Thyroid gland (tissue), 4 donors: ENCODE measurements at regions not wholly inside any gene's neighbourhood (a gene's known extent, or its start where the extent isn't known, plus 50 kb on each side); places are given as distances from the start of the nearest gene placed in this dataset.
A peak's percentile ranks its signal among the peaks of the same experiment; 100 is the strongest.

Experiments used
- DNase-seq, 2 donors: peaks; one replicate each; pipeline ENCODE4 v3.0.0-alpha.2; 2019
- H3K27ac ChIP-seq, 3 donors: fragments of 200-600 bp; sonication (generic); 1 replicate in 2 of 3; 2 replicates in 1 of 3; pipeline ENCODE4 v1.5.1; 2016 to 2019; ENCODE audit warnings: mild to moderate bottlenecking in 1 of 3, moderate library complexity in 1 of 3
- H3K27me3 ChIP-seq: fragments of 200-600 bp; sonication (generic); one replicate; pipeline ENCODE4 v1.5.1; 2019
- H3K36me3 ChIP-seq, 2 donors: fragments of 200-600 bp; sonication (generic); one replicate each; pipeline ENCODE4 v1.5.1; 2016 to 2019
- H3K4me1 ChIP-seq, 2 donors: fragments of 200-600 bp; sonication (generic); one replicate each; pipeline ENCODE4 v1.5.1; 2017 to 2019
- H3K4me3 ChIP-seq, 3 donors: fragments of 200-600 bp; sonication (generic); replicated peaks in 1 of 3; 1 replicate in 2 of 3; 2 replicates in 1 of 3; pipeline ENCODE4 v1.5.1; 2016; ENCODE audit warnings: mild to moderate bottlenecking in 1 of 3
- H3K9me3 ChIP-seq: fragments of 200-600 bp; sonication (generic); one replicate; pipeline ENCODE4 v1.5.1; 2017
- POLR2A ChIP-seq, 2 donors: fragments of 450-650 bp; IDR thresholded peaks; one replicate each; pipeline ENCODE4 v1.6.1; 2017; ENCODE audit warnings: antibody characterized with exemption in 2 of 2, mild to moderate bottlenecking in 2 of 2, moderate library complexity in 1 of 2
- WGBS, 2 donors: methylation state at CpG; one replicate each; pipeline ENCODE4 v1.1.5; 2017; 5-methylcytosine and 5-hydroxymethylcytosine counted together
- intact Hi-C: fragments of 100-400 bp; cut with DNase I; formaldehyde crosslinking; loops from one replicate; pipeline ENCODE4 v1.15.1; 2023
- TF ChIP-seq, protein P1 (sequence below), 6 experiments: fragments of 200-600 bp in 3 of 6; fragments of 450-650 bp in 3 of 6; sonication (generic) in 3 of 6; IDR thresholded peaks; one replicate each; pipeline ENCODE4 v1.5.1; 2016 to 2019; ENCODE audit warnings: antibody characterized with exemption in 6 of 6, mild to moderate bottlenecking in 2 of 6, inconsistent platforms in 1 of 6, moderate library complexity in 1 of 6

DNA sequence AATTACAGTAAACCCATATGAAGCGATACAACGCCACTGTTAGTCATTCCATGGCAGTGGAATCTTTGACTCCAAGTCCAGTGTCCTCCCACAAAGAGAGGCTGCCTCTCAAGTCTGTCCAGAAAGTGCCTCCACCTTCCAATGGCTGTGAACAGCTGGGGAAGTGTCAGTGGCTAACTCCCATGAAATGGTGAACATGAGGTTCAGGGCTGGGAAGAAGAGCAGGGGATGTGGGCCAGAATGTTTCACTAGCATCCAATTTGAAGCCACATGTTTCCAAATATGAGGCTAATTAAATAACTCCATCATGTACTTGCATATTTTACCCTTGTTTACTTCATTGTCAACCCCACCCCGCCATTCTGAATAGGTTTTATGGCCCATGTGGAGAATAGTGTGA is 53.1 kb upstream of the CHST15 start:
- H3K27ac ChIP-seq, result no peak overlapping the region
- no peak for DNase-seq
- no peak for TF ChIP-seq POLR2A (IDR thresholded peaks at IDR 0.05)
- TF ChIP-seq, protein P1, sequence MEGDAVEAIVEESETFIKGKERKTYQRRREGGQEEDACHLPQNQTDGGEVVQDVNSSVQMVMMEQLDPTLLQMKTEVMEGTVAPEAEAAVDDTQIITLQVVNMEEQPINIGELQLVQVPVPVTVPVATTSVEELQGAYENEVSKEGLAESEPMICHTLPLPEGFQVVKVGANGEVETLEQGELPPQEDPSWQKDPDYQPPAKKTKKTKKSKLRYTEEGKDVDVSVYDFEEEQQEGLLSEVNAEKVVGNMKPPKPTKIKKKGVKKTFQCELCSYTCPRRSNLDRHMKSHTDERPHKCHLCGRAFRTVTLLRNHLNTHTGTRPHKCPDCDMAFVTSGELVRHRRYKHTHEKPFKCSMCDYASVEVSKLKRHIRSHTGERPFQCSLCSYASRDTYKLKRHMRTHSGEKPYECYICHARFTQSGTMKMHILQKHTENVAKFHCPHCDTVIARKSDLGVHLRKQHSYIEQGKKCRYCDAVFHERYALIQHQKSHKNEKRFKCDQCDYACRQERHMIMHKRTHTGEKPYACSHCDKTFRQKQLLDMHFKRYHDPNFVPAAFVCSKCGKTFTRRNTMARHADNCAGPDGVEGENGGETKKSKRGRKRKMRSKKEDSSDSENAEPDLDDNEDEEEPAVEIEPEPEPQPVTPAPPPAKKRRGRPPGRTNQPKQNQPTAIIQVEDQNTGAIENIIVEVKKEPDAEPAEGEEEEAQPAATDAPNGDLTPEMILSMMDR (IDR thresholded peaks at IDR 0.05), result no peak
- intact Hi-C loops, result no loop called here
- WGBS, 2 donors, result 89 to 90% methylated on average over 3 of the region's 3 CpGs
- no peaks in the 10 kb centered on the region for H3K27me3 ChIP-seq
- H3K36me3 ChIP-seq, result no peaks in the 10 kb centered on the region
- H3K4me1 ChIP-seq, result peaks cover under 1 to 10% of the 10 kb centered on the region in 2 donors
- H3K9me3 ChIP-seq, result no peaks in the 10 kb centered on the region
- H3K4me3 ChIP-seq, result no peak overlapping the region

DNA sequence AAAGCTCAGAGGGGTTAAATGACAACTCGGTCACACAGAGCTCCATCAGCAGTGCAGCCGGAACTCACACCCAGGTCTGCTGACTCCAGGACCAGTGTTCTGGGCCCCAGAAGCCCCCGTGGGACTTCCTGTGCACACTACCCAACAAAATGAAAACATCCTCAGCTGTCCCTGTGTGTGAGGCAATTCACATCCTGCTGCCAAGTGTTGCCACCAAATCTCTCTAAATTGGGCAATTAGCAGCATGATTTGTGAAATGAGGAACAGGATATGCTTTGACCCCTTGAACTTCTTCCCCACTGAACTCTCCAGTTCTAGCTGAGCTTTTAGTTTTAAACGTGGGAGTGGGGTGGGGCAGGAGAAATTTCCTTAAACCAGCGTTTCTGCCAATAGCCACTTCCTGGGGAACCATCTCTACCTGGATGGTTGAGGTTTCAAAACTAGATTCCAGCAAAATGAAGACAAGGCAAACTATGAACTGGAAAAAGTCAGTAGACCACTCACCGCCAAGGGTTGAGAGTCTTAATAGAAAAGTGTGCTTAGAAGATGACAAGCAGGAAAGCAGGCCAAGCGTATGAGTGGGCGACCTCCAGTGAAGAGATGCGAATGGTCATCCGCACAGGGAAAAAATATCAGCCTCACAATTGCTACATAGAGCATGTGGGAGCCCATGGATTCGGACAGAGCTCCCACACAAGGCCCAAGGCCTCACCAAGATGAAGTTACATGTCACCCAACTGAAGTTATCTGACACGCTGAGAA is 51.9 kb upstream of the CHST15 start:
- peak overlapping the region in 1 of 3 donors; percentile 8 for H3K27ac ChIP-seq
- WGBS, 2 donors, result 76 to 78% methylated on average over 10 to 12 of the region's 12 CpGs
- TF ChIP-seq, protein P1 (IDR thresholded peaks at IDR 0.05), result no peak
- TF ChIP-seq POLR2A (IDR thresholded peaks at IDR 0.05), result no peak
- H3K4me1 ChIP-seq, result peaks cover 0 to 8% of the 10 kb centered on the region in 2 donors
- H3K9me3 ChIP-seq, result no peaks in the 10 kb centered on the region
- DNase-seq, result peak; percentile 30 to 45
- no peak overlapping the region for H3K4me3 ChIP-seq
- no peaks in the 10 kb centered on the region for H3K36me3 ChIP-seq
- intact Hi-C loops, result no loop called here
- no peaks in the 10 kb centered on the region for H3K27me3 ChIP-seq

- H3K4me1 ChIP-seq, result peaks cover 0 to 8% of the 10 kb centered on the region in 2 donors
- peak overlapping the region in 1 of 3 donors; percentile 8 for H3K27ac ChIP-seq
- 70 to 89% methylated on average over 7 to 9 of the region's 9 CpGs for WGBS, 2 donors
- no peaks in the 10 kb centered on the region for H3K9me3 ChIP-seq
- no peaks in the 10 kb centered on the region for H3K36me3 ChIP-seq
- no peak for DNase-seq
- no peaks in the 10 kb centered on the region for H3K27me3 ChIP-seq
- TF ChIP-seq, protein P1 (IDR thresholded peaks at IDR 0.05), result no peak
- no peak for TF ChIP-seq POLR2A (IDR thresholded peaks at IDR 0.05)
- H3K4me3 ChIP-seq, result no peak overlapping the region
- intact Hi-C loops, result no loop called here
These were observed 51.1 kb upstream of the CHST15 start for GRCh38 chr10:124144536-124144935.

DNA sequence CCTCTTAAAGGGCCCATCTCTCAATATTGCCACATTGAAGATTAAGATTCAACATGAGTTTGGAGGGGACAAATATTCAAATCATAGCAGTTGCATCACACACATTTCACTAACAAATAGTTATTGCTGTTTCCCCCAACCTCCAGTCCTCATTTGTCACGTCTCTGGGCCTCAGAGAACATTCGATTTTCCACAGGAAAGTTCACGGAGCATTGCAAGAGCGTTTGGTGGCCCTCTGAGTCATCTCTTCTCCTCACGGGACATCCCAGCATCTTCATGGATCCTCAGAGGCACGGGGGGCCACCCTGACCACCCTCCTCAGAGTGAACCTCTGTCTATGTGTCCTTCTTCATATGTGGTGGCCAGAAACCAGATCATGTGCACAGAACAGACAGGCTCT is 50.3 kb upstream of the CHST15 start:
- Histone ChIP-seq H3K9me3 (no peaks in the 10 kb centered on the region), H3K36me3 (no peaks in the 10 kb centered on the region), H3K27ac (no peak overlapping the region), H3K27me3 (no peaks in the 10 kb centered on the region), H3K4me1 (peaks cover 0 to 8% of the 10 kb centered on the region in 2 donors), H3K4me3 (no peak overlapping the region)
- WGBS, 2 donors, result 85 to 95% methylated on average over 6 of the region's 6 CpGs
- TF ChIP-seq, protein P1 (IDR thresholded peaks at IDR 0.05), result no peak
- no peak for TF ChIP-seq POLR2A (IDR thresholded peaks at IDR 0.05)
- no peak for DNase-seq
- intact Hi-C loops, result no loop called here
